ENCODE measurements at regions not wholly inside any gene's neighbourhood (a gene's known extent, or its start where the extent isn't known, plus 50 kb on each side); places are given as distances from the start of the nearest gene placed in this dataset.

DNA sequence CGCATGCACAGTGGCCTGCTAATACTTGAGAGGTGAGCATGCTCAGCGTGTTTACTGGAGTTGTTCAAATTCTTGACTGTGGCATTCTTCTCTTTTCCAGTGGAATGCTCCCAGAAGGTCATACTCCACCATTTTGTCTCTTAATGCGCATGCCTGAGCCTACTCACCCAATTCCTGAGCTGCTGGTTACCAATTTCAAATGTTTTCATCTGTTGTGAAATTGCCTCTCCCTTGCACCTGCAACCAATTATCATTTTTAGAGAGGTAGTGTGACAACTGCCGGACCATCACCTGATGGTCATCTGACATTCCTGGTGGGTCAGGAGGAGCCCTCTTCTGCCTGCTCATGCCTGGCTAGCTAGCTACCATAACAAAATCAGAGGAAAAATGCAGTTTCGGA is 82.2 kb upstream of the LIFR start:
- TF ChIP-seq ZNF146 (tag by site-specific recombination; IDR thresholded peaks at IDR 0.05) (no peak), OVOL3 (tag by site-specific recombination; IDR thresholded peaks at IDR 0.05) (no peak), ZBTB49 (tag by site-specific recombination; IDR thresholded peaks at IDR 0.05; ENCODE audit: low read depth) (no peak), ZSCAN5A (tag by site-specific recombination; IDR thresholded peaks at IDR 0.05) (no peak), ZNF132 (tag by site-specific recombination; IDR thresholded peaks at IDR 0.05; ENCODE audit: borderline replicate concordance) (no peak), ZNF596 (tag by site-specific recombination; IDR thresholded peaks at IDR 0.05) (no peak), ZNF529 (tag by site-specific recombination; IDR thresholded peaks at IDR 0.05; ENCODE audit: insufficient replicate concordance) (no peak)
- TF ChIP-seq, protein P1, sequence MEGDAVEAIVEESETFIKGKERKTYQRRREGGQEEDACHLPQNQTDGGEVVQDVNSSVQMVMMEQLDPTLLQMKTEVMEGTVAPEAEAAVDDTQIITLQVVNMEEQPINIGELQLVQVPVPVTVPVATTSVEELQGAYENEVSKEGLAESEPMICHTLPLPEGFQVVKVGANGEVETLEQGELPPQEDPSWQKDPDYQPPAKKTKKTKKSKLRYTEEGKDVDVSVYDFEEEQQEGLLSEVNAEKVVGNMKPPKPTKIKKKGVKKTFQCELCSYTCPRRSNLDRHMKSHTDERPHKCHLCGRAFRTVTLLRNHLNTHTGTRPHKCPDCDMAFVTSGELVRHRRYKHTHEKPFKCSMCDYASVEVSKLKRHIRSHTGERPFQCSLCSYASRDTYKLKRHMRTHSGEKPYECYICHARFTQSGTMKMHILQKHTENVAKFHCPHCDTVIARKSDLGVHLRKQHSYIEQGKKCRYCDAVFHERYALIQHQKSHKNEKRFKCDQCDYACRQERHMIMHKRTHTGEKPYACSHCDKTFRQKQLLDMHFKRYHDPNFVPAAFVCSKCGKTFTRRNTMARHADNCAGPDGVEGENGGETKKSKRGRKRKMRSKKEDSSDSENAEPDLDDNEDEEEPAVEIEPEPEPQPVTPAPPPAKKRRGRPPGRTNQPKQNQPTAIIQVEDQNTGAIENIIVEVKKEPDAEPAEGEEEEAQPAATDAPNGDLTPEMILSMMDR (tag by site-specific recombination; IDR thresholded peaks at IDR 0.05), result no peak
- TF ChIP-seq, protein P2, sequence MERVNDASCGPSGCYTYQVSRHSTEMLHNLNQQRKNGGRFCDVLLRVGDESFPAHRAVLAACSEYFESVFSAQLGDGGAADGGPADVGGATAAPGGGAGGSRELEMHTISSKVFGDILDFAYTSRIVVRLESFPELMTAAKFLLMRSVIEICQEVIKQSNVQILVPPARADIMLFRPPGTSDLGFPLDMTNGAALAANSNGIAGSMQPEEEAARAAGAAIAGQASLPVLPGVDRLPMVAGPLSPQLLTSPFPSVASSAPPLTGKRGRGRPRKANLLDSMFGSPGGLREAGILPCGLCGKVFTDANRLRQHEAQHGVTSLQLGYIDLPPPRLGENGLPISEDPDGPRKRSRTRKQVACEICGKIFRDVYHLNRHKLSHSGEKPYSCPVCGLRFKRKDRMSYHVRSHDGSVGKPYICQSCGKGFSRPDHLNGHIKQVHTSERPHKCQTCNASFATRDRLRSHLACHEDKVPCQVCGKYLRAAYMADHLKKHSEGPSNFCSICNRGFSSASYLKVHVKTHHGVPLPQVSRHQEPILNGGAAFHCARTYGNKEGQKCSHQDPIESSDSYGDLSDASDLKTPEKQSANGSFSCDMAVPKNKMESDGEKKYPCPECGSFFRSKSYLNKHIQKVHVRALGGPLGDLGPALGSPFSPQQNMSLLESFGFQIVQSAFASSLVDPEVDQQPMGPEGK (tag by site-specific recombination; IDR thresholded peaks at IDR 0.05), result no peak
